ENCODE measurements at regions not wholly inside any gene's neighbourhood (a gene's known extent, or its start where the extent isn't known, plus 50 kb on each side); places are given as distances from the start of the nearest gene placed in this dataset.
"Not testable (repeated sequence)": the region's sequence is repeated elsewhere in the genome, so short reads cannot be mapped to it uniquely, and the experiment has no call there.

DNA sequence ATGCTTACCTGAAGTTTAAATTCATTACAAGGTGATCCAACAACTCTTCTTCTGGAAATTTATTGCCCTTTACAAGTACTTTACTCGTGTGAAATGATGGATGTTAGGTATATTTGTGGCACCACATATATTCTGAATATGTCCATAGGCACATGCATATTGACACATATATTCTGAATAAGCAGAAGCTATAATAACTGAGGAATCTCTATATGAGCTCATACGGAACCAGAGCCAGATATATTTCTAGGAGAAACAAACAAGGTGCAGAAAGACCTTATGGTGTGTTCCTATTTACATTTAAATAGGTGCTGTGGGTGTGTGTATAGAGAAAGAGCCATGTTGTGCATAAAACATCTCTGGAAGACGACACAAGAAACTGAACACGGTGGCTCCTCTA, 456.1 kb upstream of the NPVF start:
- ATAC-seq (ENCODE audit: low read depth) (no peak), DNase-seq (no peak)
- Mint-ChIP-seq H3K9me3 (peaks cover 3% of the 10 kb centered on the region), H3K4me1 (peaks cover 8% of the 10 kb centered on the region), H3K27me3 (no peaks in the 10 kb centered on the region), H3K4me3 (no peak overlapping the region), H3K36me3 (no peaks in the 10 kb centered on the region), H3K27ac (no peak overlapping the region)
- POLR2A ChIA-PET = no interaction called here

GRCh38 chr7:25686493-25686892, 458.2 kb upstream of the NPVF start:
- no peaks in the 10 kb centered on the region for H3K36me3 Mint-ChIP-seq
- POLR2A ChIA-PET = no interaction called here
- no peaks in the 10 kb centered on the region for H3K27me3 Mint-ChIP-seq
- no peak overlapping the region for H3K27ac Mint-ChIP-seq
- DNase-seq (no peak), ATAC-seq (ENCODE audit: low read depth) (no peak)
- H3K4me1 Mint-ChIP-seq = peaks cover 8% of the 10 kb centered on the region
- peaks cover 3% of the 10 kb centered on the region for H3K9me3 Mint-ChIP-seq
- no peak overlapping the region for H3K4me3 Mint-ChIP-seq

GRCh38 chr7:25694211-25694610, 457.8 kb upstream of the NFE2L3 start:
- Mint-ChIP-seq H3K9me3 (no peaks in the 10 kb centered on the region), H3K4me1 (no peaks in the 10 kb centered on the region), H3K36me3 (no peaks in the 10 kb centered on the region), H3K27me3 (peaks cover 5% of the 10 kb centered on the region), H3K4me3 (no peak overlapping the region), H3K27ac (no peak overlapping the region)
- DNase-seq (no peak), ATAC-seq (ENCODE audit: low read depth) (no peak)
- POLR2A ChIA-PET = no interaction called here

DNA sequence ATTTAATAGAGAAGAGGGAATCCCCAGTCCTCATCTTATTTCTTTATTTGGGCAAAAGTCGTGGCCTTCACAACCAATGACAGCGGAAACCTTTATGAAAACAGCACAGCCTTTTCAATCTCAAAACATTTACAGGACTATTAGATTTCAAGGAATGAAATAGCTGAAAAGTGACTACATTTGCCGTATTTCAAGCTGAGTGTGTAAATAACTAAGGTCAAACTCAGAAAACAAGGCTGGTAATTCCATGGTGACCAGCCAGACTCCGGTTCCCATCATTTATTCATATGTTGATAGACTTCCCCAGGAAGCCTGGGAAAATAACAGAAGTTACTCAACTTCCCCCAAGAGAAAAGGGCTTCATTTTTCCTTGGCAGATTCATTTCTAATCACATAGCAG, 457.3 kb upstream of the NFE2L3 start:
- Mint-ChIP-seq H3K27ac (no peak overlapping the region), H3K4me1 (no peaks in the 10 kb centered on the region)

GRCh38 chr7:25696571-25696970, 455.4 kb upstream of the NFE2L3 start:
- H3K4me1 Mint-ChIP-seq = no peaks in the 10 kb centered on the region

More for the DNA sequence above, 457.3 kb upstream of the NFE2L3 start:
- Mint-ChIP-seq H3K27me3 (peaks cover 5% of the 10 kb centered on the region), H3K9me3 (no peaks in the 10 kb centered on the region), H3K36me3 (no peaks in the 10 kb centered on the region), H3K4me3 (no peak overlapping the region)
- POLR2A ChIA-PET = no interaction called here
- DNase-seq = no peak
- no peak for ATAC-seq (ENCODE audit: low read depth)

GRCh38 chr7:25698451-25699113, 453.4 kb upstream of the NFE2L3 start:
- Mint-ChIP-seq H3K4me3 (no peak overlapping the region), H3K4me1 (no peaks in the 10 kb centered on the region), H3K9me3 (peaks cover 2% of the 10 kb centered on the region), H3K36me3 (no peaks in the 10 kb centered on the region), H3K27me3 (peaks cover 5% of the 10 kb centered on the region), H3K27ac (no peak overlapping the region)
- ATAC-seq (ENCODE audit: low read depth) (no peak), DNase-seq (no peak)
- POLR2A ChIA-PET = no interaction called here

More at GRCh38 chr7:25696571-25696970, 455.4 kb upstream of the NFE2L3 start:
- no peak overlapping the region for H3K27ac Mint-ChIP-seq
- H3K36me3 Mint-ChIP-seq = no peaks in the 10 kb centered on the region
- no peak overlapping the region for H3K4me3 Mint-ChIP-seq
- H3K9me3 Mint-ChIP-seq = no peaks in the 10 kb centered on the region
- peaks cover 5% of the 10 kb centered on the region for H3K27me3 Mint-ChIP-seq
- ATAC-seq (ENCODE audit: low read depth) = no peak
- POLR2A ChIA-PET = no interaction called here
- DNase-seq = no peak

GRCh38 chr7:25700141-25700540, 451.9 kb upstream of the NFE2L3 start:
- H3K27ac Mint-ChIP-seq; H3K4me1 Mint-ChIP-seq; H3K9me3 Mint-ChIP-seq; POLR2A ChIA-PET; H3K36me3 Mint-ChIP-seq; ATAC-seq (ENCODE audit: low read depth); DNase-seq; H3K4me3 Mint-ChIP-seq; H3K27me3 Mint-ChIP-seq: not testable (repeated sequence)

DNA sequence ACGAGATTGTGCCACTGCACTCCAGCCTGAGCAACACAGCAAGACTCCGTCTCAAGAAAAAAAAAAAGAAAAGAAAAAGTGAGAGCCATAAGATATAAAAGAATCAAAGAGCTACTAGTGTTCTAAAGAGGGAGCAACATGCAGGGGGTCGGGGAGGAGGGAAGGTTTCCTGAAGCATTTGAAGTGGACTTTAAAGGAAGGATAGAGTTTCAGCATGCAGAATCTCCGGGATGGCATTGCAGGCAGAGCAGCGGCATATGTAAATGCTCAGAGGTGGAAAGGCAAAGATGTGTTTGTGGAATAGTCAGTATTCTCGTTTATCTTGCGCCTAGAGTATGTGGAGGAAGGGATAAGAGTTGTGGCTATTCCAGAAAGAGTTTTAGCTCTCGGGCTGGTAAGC, 447.6 kb upstream of the NFE2L3 start:
- peaks cover 1% of the 10 kb centered on the region for H3K27me3 Mint-ChIP-seq
- peaks cover 3% of the 10 kb centered on the region for H3K9me3 Mint-ChIP-seq
- H3K36me3 Mint-ChIP-seq = no peaks in the 10 kb centered on the region
- no peak overlapping the region for H3K27ac Mint-ChIP-seq
- DNase-seq (no peak), ATAC-seq (ENCODE audit: low read depth) (no peak)
- no peaks in the 10 kb centered on the region for H3K4me1 Mint-ChIP-seq
- H3K4me3 Mint-ChIP-seq = no peak overlapping the region
- POLR2A ChIA-PET = no interaction called here

- H3K27ac Mint-ChIP-seq = no peak overlapping the region
Measured at GRCh38 chr7:25706764-25707163, 445.2 kb upstream of the NFE2L3 start.

GRCh38 chr7:25707768-25708620, 444.0 kb upstream of the NFE2L3 start:
- Mint-ChIP-seq H3K27me3 (peaks cover 1% of the 10 kb centered on the region), H3K36me3 (no peaks in the 10 kb centered on the region), H3K9me3 (peaks cover 1% of the 10 kb centered on the region), H3K27ac (no peak overlapping the region), H3K4me3 (no peak overlapping the region), H3K4me1 (no peaks in the 10 kb centered on the region)
- DNase-seq (no peak), ATAC-seq (ENCODE audit: low read depth) (no peak)
- POLR2A ChIA-PET = no interaction called here

More at GRCh38 chr7:25706764-25707163, 445.2 kb upstream of the NFE2L3 start:
- POLR2A ChIA-PET = no interaction called here
- Mint-ChIP-seq H3K4me1 (no peaks in the 10 kb centered on the region), H3K27me3 (peaks cover 1% of the 10 kb centered on the region), H3K9me3 (peaks cover 3% of the 10 kb centered on the region), H3K4me3 (no peak overlapping the region), H3K36me3 (no peaks in the 10 kb centered on the region)
- no peak for ATAC-seq (ENCODE audit: low read depth)
- no peak for DNase-seq

DNA sequence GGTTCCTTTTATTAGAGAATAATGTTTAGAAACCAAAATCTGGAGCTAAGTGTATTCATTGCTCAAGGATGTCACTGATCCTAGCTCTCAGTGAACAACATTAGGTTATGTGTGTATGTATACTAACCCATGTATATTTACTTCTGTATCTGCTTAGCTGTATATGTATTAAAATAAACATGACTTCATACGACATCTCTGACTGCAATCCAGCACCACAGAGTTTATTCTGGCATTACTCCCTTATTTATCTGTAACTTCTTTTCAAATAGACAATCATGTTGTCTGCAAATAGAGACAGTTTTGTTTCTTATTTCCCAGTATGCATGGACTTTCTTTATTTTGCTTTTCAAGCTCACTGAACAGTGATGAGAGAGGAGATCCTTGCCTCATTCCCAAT, 441.0 kb upstream of the NFE2L3 start:
- H3K4me1 Mint-ChIP-seq = no peaks in the 10 kb centered on the region
- no peak overlapping the region for H3K4me3 Mint-ChIP-seq
- H3K9me3 Mint-ChIP-seq = no peaks in the 10 kb centered on the region
- ATAC-seq (ENCODE audit: low read depth) (no peak), DNase-seq (no peak)
- no peaks in the 10 kb centered on the region for H3K36me3 Mint-ChIP-seq
- no peak overlapping the region for H3K27ac Mint-ChIP-seq
- POLR2A ChIA-PET = no interaction called here
- peaks cover 1% of the 10 kb centered on the region for H3K27me3 Mint-ChIP-seq

DNA sequence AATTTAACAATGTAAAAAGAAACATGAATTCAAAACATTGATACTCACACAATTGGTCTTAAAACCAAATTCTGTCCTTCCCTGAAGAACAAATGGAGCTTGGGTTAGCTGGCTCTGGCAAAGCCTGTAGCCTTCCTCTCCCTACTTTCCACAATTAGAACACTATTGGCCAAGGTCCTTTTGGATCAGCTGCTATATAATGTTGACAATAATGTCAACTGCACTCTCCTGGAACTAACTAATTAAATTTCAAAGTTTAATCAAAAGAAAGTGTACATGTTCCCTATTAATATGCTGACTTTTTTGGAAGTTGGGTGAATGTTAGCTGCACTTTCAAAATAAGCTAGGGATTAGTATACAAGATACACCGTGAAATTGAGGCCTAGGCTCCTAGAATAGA, 440.1 kb upstream of the NFE2L3 start:
- ATAC-seq (ENCODE audit: low read depth) (no peak), DNase-seq (no peak)
- Mint-ChIP-seq H3K4me3 (no peak overlapping the region), H3K9me3 (no peaks in the 10 kb centered on the region), H3K4me1 (no peaks in the 10 kb centered on the region), H3K27ac (no peak overlapping the region), H3K27me3 (peaks cover 1% of the 10 kb centered on the region), H3K36me3 (no peaks in the 10 kb centered on the region)
- POLR2A ChIA-PET = no interaction called here

GRCh38 chr7:25712500-25712899, 439.5 kb upstream of the NFE2L3 start:
- Mint-ChIP-seq H3K27ac (no peak overlapping the region), H3K27me3 (peaks cover under 1% of the 10 kb centered on the region), H3K4me3 (no peak overlapping the region), H3K4me1 (no peaks in the 10 kb centered on the region), H3K36me3 (no peaks in the 10 kb centered on the region), H3K9me3 (no peaks in the 10 kb centered on the region)
- POLR2A ChIA-PET = no interaction called here
- DNase-seq (no peak), ATAC-seq (ENCODE audit: low read depth) (no peak)

- H3K9me3 Mint-ChIP-seq = no peaks in the 10 kb centered on the region
- no peak for ATAC-seq (ENCODE audit: low read depth)
- H3K27ac Mint-ChIP-seq = no peak overlapping the region
- H3K27me3 Mint-ChIP-seq = peaks cover 2% of the 10 kb centered on the region
- no peak overlapping the region for H3K4me3 Mint-ChIP-seq
- H3K4me1 Mint-ChIP-seq = no peaks in the 10 kb centered on the region
- H3K36me3 Mint-ChIP-seq = no peaks in the 10 kb centered on the region
- DNase-seq = no peak
- POLR2A ChIA-PET = no interaction called here
Measured at GRCh38 chr7:25714013-25714412, 438.0 kb upstream of the NFE2L3 start.

All from activated naive CD8-positive, alpha-beta T cell treated with anti-CD3 and anti-CD28 coated beads, Interleukin-2, amount 10 ng/mL, durations not matched to agents 7 days and 5 days (primary cell).